ENCODE measurements at regions not wholly inside any gene's neighbourhood (a gene's known extent, or its start where the extent isn't known, plus 50 kb on each side); places are given as distances from the start of the nearest gene placed in this dataset. TPM values are rescaled to one million over a fixed set of nuclear protein-coding genes. Genes with fewer than 3 reads are reported as not detected.

GRCh38 chr6:159331451-159331850 lies 162.3 kb downstream of the FNDC1 start:
- Histone ChIP-seq H3K4me3 (no peak overlapping the region), H3K9me3 (no peaks in the 10 kb centered on the region), H3K27ac (no peak overlapping the region), H3K36me3 (no peaks in the 10 kb centered on the region), H3K27me3 (no peaks in the 10 kb centered on the region), H3K4me1 (no peaks in the 10 kb centered on the region)
- no peak for DNase-seq
- TF ChIP-seq, protein P1, sequence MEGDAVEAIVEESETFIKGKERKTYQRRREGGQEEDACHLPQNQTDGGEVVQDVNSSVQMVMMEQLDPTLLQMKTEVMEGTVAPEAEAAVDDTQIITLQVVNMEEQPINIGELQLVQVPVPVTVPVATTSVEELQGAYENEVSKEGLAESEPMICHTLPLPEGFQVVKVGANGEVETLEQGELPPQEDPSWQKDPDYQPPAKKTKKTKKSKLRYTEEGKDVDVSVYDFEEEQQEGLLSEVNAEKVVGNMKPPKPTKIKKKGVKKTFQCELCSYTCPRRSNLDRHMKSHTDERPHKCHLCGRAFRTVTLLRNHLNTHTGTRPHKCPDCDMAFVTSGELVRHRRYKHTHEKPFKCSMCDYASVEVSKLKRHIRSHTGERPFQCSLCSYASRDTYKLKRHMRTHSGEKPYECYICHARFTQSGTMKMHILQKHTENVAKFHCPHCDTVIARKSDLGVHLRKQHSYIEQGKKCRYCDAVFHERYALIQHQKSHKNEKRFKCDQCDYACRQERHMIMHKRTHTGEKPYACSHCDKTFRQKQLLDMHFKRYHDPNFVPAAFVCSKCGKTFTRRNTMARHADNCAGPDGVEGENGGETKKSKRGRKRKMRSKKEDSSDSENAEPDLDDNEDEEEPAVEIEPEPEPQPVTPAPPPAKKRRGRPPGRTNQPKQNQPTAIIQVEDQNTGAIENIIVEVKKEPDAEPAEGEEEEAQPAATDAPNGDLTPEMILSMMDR (IDR thresholded peaks at IDR 0.05): no peak
- TF ChIP-seq POLR2A (IDR thresholded peaks at IDR 0.05): no peak
- intact Hi-C loops (cut with DNase I; ENCODE audit: low total_unique reads): no loop called here

DNA sequence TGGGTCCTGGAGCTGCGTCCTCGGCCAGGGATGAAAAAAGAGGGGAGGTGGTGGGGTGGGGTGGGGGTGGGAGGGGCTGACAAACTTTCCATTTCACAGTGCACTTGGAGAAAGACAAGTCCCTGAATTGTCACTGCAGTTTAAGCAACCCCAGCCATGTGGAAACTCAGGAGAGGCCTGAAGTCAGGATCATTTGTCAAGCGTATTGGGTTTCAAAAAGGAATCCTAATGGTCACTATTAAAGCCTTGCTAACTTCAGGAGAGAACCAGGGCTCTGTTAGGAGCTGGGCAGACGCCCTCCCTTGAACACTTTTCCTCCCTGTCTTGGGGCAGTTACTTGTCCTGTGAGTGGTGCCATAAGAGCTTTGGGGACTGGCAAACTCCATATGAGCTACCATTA lies 159.9 kb downstream of the FNDC1 start:
- no peak overlapping the region for H3K4me3 ChIP-seq
- H3K36me3 ChIP-seq: no peaks in the 10 kb centered on the region
- H3K9me3 ChIP-seq: no peaks in the 10 kb centered on the region
- no peaks in the 10 kb centered on the region for H3K27me3 ChIP-seq
- intact Hi-C loops (cut with DNase I; ENCODE audit: low total_unique reads): no loop called here
- H3K27ac ChIP-seq: no peak overlapping the region
- no peaks in the 10 kb centered on the region for H3K4me1 ChIP-seq
- DNase-seq: no peak
- TF ChIP-seq, protein P1 (IDR thresholded peaks at IDR 0.05): no peak
- no peak for TF ChIP-seq POLR2A (IDR thresholded peaks at IDR 0.05)

DNA sequence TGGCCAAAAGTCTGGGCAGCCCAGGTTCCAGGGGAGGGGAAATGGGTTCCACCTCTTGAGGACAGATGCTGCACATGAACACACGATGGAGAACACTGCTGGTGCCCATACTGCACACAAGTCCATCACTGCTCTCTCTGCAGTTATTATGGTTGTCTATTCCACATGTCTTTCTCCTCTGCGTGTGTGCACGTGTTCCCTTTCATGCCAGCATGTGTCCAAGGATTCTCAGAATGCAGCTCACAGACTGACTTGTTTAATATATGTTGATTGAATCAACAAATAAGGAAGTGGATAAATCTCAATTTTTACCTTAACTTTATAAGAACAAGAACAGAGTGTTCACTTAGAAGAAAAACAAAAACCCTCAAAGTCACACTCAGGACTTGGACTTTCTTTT lies 158.9 kb downstream of the FNDC1 start:
- Histone ChIP-seq H3K36me3 (no peaks in the 10 kb centered on the region), H3K4me3 (no peak overlapping the region), H3K27me3 (no peaks in the 10 kb centered on the region), H3K27ac (no peak overlapping the region), H3K9me3 (no peaks in the 10 kb centered on the region), H3K4me1 (no peaks in the 10 kb centered on the region)
- intact Hi-C loops (cut with DNase I; ENCODE audit: low total_unique reads): no loop called here
- no peak for DNase-seq
- TF ChIP-seq, protein P1 (IDR thresholded peaks at IDR 0.05): no peak
- no peak for TF ChIP-seq POLR2A (IDR thresholded peaks at IDR 0.05)

- intact Hi-C loops (cut with DNase I; ENCODE audit: low total_unique reads): no loop called here
These were observed 156.3 kb downstream of the FNDC1 start for GRCh38 chr6:159325476-159325875.

DNA sequence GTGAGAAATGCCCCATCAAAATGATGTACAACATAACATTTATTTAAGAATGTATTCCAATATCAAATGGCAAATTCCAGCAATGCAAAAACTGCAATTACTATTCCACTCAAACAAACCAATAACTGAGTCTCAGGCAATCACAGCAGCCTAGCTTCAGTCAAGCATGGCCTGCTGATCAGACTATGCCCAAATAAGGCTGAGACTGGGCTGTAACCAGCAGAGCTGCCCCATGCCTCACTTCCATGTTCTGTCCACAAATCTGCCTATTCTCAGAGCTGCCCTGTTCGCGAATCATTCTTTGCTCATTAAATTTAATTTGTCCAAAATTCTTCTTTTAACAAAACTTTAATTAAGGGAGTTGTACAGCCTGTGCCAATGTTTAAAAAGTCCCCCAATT lies 155.4 kb downstream of the FNDC1 start:
- Histone ChIP-seq H3K27ac (no peak overlapping the region), H3K27me3 (no peaks in the 10 kb centered on the region), H3K4me3 (no peak overlapping the region), H3K4me1 (no peaks in the 10 kb centered on the region), H3K36me3 (no peaks in the 10 kb centered on the region), H3K9me3 (no peaks in the 10 kb centered on the region)
- no peak for DNase-seq
- TF ChIP-seq, protein P1 (IDR thresholded peaks at IDR 0.05): no peak
- TF ChIP-seq POLR2A (IDR thresholded peaks at IDR 0.05): no peak
- intact Hi-C loops (cut with DNase I; ENCODE audit: low total_unique reads): no loop called here

More at GRCh38 chr6:159325476-159325875, 156.3 kb downstream of the FNDC1 start:
- Histone ChIP-seq H3K9me3 (no peaks in the 10 kb centered on the region), H3K27ac (no peak overlapping the region), H3K36me3 (no peaks in the 10 kb centered on the region), H3K4me1 (no peaks in the 10 kb centered on the region), H3K27me3 (no peaks in the 10 kb centered on the region), H3K4me3 (no peak overlapping the region)
- TF ChIP-seq POLR2A (IDR thresholded peaks at IDR 0.05): no peak
- TF ChIP-seq, protein P1 (IDR thresholded peaks at IDR 0.05): no peak
- no peak for DNase-seq

Small RNA genes lying in the stretch of these regions (small RNA-seq; reads per million reads assigned to genes)
- gene AL078604.3: not detected
